ENCODE measurements at regions not wholly inside any gene's neighbourhood (a gene's known extent, or its start where the extent isn't known, plus 50 kb on each side); places are given as distances from the start of the nearest gene placed in this dataset.

DNA sequence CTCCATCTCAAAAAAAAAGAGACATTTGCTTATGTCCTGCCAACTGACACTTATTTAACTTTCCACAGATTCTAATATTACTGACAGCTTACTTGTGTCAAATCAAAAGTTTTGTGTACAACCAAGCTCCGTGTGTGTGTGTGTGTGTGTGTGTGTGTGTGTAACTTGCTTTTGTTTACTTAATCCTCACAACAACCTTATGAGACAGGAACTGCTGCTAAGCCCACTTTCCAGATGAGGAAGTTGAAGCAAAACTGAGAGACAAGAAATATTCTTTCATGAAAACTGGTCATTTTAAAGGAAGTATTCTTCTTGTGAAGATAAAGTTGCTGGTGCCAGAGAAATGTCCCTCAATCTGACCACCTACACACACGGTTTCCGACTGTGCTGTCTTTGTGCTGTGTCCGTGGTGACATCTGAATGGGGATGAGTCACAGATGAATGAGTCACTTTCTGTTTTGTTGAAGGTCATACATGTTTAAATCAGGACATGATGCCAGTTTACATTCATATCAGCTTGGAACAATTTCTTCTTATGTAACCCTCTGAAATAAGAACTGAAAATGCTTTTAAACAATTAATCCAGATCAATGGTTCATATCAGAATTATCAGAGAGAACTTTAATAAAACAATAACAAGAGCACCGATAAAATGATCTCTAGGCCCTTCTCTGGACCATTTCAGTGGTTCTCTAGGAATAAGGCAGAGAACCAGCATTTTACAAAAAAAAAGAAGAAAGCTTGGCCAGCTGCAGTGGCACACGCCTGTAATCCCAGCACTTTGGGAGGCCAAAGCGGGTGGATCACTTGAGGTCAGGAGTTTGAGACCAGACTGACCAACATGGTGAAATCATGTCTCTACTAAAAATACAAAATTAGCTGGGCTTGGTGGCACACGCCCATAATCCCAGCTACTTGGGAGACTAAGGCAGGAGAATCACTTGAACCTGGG, 95.5 kb downstream of the THNSL2 start:
- Histone ChIP-seq H3K27me3 (no peaks in the 10 kb centered on the region), H3K4me1 (no peaks in the 10 kb centered on the region), H3K36me3 (no peaks in the 10 kb centered on the region), H3K4me3 (no peak overlapping the region), H3K9me3 (peaks cover 0 to 9% (median 3%) of the 10 kb centered on the region in 4 donors), H3K27ac (no peak overlapping the region)
- peak in 1 of 2 donors; percentile 21 for TF ChIP-seq POLR2AphosphoS5 (IDR thresholded peaks at IDR 0.05)
- TF ChIP-seq EP300 (IDR thresholded peaks at IDR 0.05), result no peak
- ATAC-seq (ENCODE audit: low FRiP score in 2 of 2) (peak in 1 of 2 donors; percentile 84), DNase-seq (peak in 1 of 2 donors; percentile 31)
- 49 to 55% methylated on average over 8 of the region's 8 CpGs for WGBS, 2 donors

DNA sequence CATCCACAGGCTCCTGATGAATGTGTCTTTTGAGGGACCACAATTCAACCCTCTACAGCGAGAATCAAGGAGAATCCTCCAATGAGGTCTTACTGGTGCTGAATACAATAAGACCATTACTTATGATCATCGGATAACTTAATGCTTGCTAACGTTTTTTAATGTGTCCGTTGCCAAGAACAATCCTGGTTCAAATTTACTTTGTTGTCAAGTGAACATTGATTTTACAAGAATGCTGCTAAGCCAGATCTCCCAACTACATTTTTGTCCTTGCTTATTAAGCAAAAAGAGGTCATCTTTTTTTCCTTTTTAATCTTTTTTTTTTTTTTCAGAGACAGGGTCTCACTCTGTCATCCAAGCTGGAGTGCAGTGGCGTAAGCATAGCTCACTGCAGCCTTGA, 93.7 kb downstream of the THNSL2 start:
- H3K36me3 ChIP-seq, result no peaks in the 10 kb centered on the region
- no peak for ATAC-seq (ENCODE audit: low FRiP score in 2 of 2)
- 73 to 78% methylated on average over 5 of the region's 5 CpGs for WGBS, 2 donors
- H3K27ac ChIP-seq, result no peak overlapping the region
- no peak for TF ChIP-seq EP300 (IDR thresholded peaks at IDR 0.05)
- TF ChIP-seq POLR2A (IDR thresholded peaks at IDR 0.05), result no peak
- TF ChIP-seq, protein P1, sequence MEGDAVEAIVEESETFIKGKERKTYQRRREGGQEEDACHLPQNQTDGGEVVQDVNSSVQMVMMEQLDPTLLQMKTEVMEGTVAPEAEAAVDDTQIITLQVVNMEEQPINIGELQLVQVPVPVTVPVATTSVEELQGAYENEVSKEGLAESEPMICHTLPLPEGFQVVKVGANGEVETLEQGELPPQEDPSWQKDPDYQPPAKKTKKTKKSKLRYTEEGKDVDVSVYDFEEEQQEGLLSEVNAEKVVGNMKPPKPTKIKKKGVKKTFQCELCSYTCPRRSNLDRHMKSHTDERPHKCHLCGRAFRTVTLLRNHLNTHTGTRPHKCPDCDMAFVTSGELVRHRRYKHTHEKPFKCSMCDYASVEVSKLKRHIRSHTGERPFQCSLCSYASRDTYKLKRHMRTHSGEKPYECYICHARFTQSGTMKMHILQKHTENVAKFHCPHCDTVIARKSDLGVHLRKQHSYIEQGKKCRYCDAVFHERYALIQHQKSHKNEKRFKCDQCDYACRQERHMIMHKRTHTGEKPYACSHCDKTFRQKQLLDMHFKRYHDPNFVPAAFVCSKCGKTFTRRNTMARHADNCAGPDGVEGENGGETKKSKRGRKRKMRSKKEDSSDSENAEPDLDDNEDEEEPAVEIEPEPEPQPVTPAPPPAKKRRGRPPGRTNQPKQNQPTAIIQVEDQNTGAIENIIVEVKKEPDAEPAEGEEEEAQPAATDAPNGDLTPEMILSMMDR (IDR thresholded peaks at IDR 0.05), result no peak
- no peak for TF ChIP-seq POLR2AphosphoS5 (IDR thresholded peaks at IDR 0.05)
- H3K4me3 ChIP-seq, result no peak overlapping the region
- no peak for DNase-seq
- H3K27me3 ChIP-seq, result no peaks in the 10 kb centered on the region
- H3K4me1 ChIP-seq, result no peaks in the 10 kb centered on the region
- H3K9me3 ChIP-seq, result peaks cover 0 to under 1% (median 0%) of the 10 kb centered on the region in 4 donors

DNA sequence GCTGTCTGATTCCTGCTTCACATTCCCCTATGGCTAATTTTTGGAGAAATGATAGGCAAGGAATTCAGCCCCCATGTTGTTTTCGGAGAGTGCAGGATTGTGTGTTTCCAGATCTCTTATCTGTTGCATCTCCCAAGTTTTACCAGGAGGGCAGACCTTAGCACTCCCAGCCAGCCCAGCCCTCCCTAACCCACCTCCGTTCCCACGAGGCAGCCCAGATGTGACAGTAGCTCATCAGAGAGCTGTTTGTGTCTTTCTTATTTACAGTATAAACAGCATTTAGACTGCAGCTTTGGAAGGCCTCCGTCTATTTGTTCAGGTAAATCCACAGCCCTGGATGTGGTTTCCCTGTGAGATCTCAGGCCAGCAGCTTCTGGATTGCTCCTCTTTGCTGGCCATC, 91.6 kb downstream of the THNSL2 start:
- WGBS, 2 donors, result 79 to 87% methylated on average over 4 of the region's 4 CpGs

DNA sequence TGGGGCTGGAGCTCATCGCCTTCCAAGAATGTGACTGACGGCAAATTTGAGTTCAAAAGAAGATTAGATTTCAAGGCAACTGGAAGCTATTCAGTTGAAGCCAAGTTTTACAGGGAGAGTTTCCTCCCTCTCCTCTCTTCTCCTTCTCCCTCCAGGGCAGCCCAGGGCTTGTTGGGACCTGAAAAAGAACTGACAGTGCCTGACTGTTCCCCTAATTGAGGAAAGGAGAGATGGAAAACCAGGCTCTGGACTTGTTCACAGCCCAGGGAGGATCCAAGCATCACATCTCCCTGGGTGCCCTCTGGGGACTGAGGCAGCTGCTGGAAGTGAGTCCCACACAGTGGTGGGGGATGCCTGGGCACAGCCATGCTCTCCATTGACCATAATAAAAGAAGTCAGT, 88.1 kb downstream of the THNSL2 start:
- WGBS, 2 donors, result 78 to 85% methylated on average over 2 of the region's 2 CpGs
- Histone ChIP-seq H3K27me3 (no peaks in the 10 kb centered on the region), H3K36me3 (no peaks in the 10 kb centered on the region), H3K4me1 (no peaks in the 10 kb centered on the region), H3K9me3 (no peaks in the 10 kb centered on the region), H3K27ac (no peak overlapping the region), H3K4me3 (no peak overlapping the region)
- no peak for DNase-seq
- TF ChIP-seq POLR2A (IDR thresholded peaks at IDR 0.05) (no peak), EP300 (IDR thresholded peaks at IDR 0.05) (no peak), POLR2AphosphoS5 (IDR thresholded peaks at IDR 0.05) (no peak)
- TF ChIP-seq, protein P1 (IDR thresholded peaks at IDR 0.05), result no peak
- no peak for ATAC-seq (ENCODE audit: low FRiP score in 2 of 2)

More for the DNA sequence above, 91.6 kb downstream of the THNSL2 start:
- DNase-seq (no peak), ATAC-seq (ENCODE audit: low FRiP score in 2 of 2) (no peak)
- no peaks in the 10 kb centered on the region for H3K27me3 ChIP-seq
- no peaks in the 10 kb centered on the region for H3K4me1 ChIP-seq
- H3K4me3 ChIP-seq, result no peak overlapping the region
- no peaks in the 10 kb centered on the region for H3K9me3 ChIP-seq
- no peaks in the 10 kb centered on the region for H3K36me3 ChIP-seq
- H3K27ac ChIP-seq, result no peak overlapping the region
- TF ChIP-seq, protein P1 (IDR thresholded peaks at IDR 0.05), result no peak
- no peak for TF ChIP-seq EP300 (IDR thresholded peaks at IDR 0.05)
- no peak for TF ChIP-seq POLR2AphosphoS5 (IDR thresholded peaks at IDR 0.05)
- no peak for TF ChIP-seq POLR2A (IDR thresholded peaks at IDR 0.05)

DNA sequence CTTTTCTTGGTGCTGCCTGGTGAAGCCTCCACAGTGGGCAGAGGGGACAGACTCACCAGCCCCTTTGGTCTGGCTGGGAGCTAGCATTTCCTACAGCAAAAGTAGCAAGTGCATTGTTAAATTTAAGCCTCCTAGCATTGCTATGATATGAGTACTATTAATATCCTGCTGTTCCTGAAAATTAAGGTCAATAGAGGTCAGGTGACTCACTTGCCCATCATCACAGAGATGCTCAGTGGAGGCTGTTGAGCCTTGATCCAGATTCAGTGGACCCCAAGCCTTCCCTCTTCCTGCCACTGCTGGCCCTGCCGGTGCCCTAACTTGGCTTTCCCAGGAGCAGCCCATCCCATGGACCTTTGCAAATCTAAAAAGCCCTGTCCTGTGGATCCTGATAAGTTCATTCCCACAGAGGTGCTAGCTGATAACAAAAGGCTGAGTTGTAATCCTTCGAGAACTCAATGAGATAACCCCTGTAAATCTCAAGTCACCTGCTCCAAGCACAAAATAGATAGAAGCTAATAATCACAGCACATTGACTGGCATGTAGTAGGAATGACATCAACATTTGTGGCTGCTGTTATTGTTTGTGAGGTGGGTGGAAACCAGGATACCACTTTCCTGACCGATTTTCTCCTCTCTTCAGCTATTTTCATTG, 84.4 kb downstream of the THNSL2 start:
- ATAC-seq (ENCODE audit: low FRiP score in 2 of 2), result no peak
- WGBS, 2 donors, result 53 to 60% methylated on average over 3 of the region's 3 CpGs
- TF ChIP-seq POLR2A (IDR thresholded peaks at IDR 0.05) (no peak), EP300 (IDR thresholded peaks at IDR 0.05) (no peak), POLR2AphosphoS5 (IDR thresholded peaks at IDR 0.05) (no peak)
- TF ChIP-seq, protein P1 (IDR thresholded peaks at IDR 0.05), result no peak
- H3K27me3 ChIP-seq, result no peaks in the 10 kb centered on the region
- no peak overlapping the region for H3K4me3 ChIP-seq
- no peaks in the 10 kb centered on the region for H3K9me3 ChIP-seq
- no peak for DNase-seq
- no peaks in the 10 kb centered on the region for H3K36me3 ChIP-seq
- no peak overlapping the region for H3K27ac ChIP-seq
- H3K4me1 ChIP-seq, result no peaks in the 10 kb centered on the region

All from upper lobe of left lung (tissue), 6 donors.